ENCODE measurements at regions not wholly inside any gene's neighbourhood (a gene's known extent, or its start where the extent isn't known, plus 50 kb on each side); places are given as distances from the start of the nearest gene placed in this dataset.
"Not testable (repeated sequence)": the region's sequence is repeated elsewhere in the genome, so short reads cannot be mapped to it uniquely, and the experiment has no call there.

DNA sequence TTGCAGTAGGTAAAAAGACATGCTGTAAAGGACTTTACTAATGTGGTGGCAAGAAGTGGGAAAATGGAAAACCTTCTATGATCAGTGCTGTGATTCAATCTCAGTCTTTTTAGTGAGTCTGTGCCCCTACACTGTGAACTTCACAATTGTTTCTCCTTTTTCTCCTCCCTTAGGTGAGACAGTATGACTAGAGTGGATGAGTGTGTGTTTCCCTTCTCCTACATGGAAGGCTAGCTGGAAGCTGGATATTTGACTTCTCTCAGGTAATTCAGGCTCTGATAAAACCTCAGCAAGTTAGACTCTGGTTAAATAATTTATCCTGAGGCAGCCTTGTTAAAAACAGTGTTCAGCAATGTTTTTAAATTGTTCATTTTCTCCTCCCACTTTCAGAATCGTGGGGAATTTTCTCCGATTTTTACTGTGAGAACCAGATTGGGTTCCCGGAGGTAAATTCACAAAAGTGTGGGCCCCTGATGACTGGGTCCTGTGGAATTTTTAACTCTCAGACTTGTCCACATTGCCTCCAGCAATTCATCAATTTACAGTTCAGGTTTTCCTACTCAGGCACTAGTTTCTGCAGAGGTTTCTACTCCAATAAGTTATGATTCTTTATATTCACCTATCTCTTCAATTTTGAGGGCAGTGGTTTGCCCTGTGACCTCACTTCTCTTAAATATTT is 149.1 kb upstream of the PIK3R1 start:
- no peak for DNase-seq

GRCh38 chr5:68065321-68065720 is 150.2 kb upstream of the PIK3R1 start:
- DNase-seq: not testable (repeated sequence)

DNA sequence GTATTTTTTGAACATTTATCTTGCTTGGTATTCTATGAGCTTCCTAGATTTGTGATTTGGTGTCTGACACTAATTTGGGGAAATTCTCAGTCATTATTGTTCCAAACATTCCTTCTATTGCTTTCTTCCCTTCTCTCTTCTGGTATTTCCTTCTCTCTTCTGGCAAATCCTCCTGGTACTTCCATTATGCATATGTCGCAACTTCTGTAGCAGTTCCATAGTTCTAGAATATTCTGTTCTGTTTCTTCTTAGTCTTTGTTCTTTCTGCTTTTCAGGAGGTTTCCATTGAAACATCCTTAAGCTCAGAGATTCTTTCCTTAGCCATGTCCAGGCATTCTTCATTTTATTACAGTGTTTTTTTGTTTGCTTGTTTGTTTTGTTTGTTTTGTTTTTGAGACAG is 155.2 kb upstream of the PIK3R1 start:
- DNase-seq: no peak

GRCh38 chr5:68057191-68057590 is 158.4 kb upstream of the PIK3R1 start:
- no peak for DNase-seq

DNA sequence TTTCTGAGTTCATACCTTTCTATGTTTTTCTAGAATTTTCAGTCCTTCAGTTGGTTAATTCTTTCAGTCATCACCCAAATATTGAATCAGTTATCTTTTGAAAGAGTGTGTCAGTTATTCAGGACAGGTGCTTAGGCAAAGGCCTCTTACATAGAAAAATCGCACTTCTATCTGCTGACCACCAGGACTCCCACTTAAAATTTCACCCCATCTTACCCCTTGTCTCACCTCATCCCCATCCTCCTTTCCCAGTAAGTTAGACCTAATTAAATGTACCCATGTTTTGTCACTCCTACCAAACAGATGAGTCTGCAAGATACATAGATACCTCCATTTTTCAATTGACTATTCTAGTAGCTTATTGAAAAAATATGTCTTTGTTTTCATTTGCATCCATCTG is 159.9 kb upstream of the PIK3R1 start:
- DNase-seq: no peak

DNA sequence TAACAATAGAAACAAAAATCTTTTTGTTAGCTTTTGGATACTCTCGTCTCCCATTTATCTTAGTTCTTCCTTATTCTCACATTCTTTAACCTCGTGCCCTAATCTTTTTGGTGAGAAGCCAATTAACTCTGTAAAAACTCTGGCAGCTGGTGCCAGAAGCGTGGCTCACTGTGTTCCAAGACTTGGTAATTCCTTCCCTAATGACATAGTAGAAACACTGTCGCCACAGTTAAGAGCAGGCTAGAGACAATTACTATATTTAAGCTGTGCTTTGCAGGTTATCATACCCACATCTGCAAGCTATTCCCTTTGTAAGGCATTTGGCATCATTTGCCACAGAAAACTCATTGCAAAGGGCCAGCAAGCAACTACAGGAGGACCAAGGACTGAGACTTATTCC is 160.9 kb upstream of the PIK3R1 start:
- no peak for DNase-seq

GRCh38 chr5:68053202-68053601 is 162.4 kb upstream of the PIK3R1 start:
- no peak for DNase-seq

- DNase-seq: no peak
These were observed 166.4 kb upstream of the PIK3R1 start for GRCh38 chr5:68049053-68049713.

DNA sequence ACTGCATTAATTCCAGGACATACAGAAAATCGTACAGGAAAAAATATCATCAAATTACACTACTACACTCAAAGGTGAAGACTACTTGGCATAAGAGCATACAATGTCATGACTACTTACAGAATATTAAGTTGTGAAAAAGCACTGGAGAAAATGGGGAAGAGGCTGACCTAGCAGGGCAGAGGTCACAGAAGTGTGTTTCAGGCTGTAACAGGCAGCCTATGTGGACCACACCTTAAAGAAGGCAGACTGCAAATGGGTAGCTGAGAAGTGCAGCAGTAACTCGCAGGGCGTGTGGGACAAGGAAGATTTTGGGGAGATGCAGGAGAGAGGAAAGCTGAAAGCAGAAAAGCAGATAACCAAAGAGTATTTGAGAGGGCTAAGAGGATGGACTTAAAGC is 167.0 kb upstream of the PIK3R1 start:
- DNase-seq: no peak

GRCh38 chr5:68048054-68048453 is 167.5 kb upstream of the PIK3R1 start:
- DNase-seq: not testable (repeated sequence)

- DNase-seq: no peak
These were observed 168.5 kb upstream of the PIK3R1 start for GRCh38 chr5:68047035-68047434.

GRCh38 chr5:68046445-68046844 is 169.1 kb upstream of the PIK3R1 start:
- DNase-seq: no peak

- DNase-seq: no peak
These were observed 174.3 kb upstream of the PIK3R1 start for GRCh38 chr5:68041293-68041692.

DNA sequence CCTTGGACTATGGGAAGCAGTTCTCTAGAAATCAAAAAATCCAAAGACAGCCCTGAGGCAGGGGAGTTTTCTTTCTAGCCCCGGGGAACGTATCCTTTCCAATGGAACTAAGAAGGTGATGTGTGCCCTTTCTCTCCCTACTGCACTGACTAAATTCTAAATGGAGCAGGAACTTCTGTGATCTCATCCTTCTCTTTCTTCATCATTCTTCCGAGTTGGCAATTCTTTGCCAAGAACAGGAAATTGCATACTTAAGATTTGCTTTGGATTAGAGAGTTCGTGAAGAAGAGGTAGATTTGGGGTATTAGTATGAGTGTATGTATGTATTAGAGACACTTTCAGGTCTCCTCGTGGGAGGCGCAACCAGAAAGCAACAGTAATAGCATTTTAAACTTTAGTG is 178.0 kb upstream of the PIK3R1 start:
- DNase-seq: no peak

GRCh38 chr5:68033961-68034571 is 181.5 kb upstream of the PIK3R1 start:
- DNase-seq: no peak

DNA sequence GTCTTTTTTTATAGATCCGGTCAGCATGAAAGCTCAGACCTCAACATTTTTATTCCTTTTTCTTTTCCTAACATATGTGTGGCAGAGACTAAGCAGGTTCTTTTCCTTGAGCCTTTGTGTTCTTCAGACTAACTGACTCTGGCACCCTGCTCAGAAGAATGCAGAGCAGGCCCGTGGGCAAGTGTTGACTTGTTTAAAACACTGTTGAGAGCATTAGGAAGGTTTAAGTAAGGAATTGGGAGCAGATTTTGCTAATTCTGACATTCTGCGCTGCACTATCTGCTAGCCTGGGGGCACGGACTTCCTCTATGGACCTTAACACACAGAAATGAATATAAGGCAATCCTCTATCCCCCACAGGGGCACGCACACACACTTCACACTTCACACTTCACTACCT is 182.5 kb upstream of the PIK3R1 start:
- DNase-seq: no peak

GRCh38 chr5:68032216-68032762 is 183.3 kb upstream of the PIK3R1 start:
- DNase-seq: no peak

GRCh38 chr5:68028131-68028727 is 187.3 kb upstream of the PIK3R1 start:
- DNase-seq: no peak

DNA sequence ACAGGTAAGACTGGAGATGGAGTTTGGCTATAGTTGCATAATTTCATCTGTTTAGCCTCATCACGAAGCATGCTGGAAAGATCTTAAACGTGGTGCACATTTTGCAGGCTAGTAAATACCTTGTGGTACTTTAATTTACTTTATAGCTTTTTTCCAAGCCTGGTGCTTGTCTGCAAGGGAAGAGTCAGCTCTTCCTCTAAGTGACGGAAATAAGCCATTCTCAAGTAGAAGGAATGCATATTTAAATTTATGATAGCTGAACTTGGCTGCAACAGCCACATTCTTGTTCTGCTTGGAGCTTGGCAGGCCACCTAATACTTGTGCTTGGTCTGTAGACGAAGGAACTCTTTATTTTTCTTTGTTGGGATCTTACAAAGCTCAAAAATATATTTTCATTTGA is 188.0 kb upstream of the PIK3R1 start:
- no peak for DNase-seq

DNA sequence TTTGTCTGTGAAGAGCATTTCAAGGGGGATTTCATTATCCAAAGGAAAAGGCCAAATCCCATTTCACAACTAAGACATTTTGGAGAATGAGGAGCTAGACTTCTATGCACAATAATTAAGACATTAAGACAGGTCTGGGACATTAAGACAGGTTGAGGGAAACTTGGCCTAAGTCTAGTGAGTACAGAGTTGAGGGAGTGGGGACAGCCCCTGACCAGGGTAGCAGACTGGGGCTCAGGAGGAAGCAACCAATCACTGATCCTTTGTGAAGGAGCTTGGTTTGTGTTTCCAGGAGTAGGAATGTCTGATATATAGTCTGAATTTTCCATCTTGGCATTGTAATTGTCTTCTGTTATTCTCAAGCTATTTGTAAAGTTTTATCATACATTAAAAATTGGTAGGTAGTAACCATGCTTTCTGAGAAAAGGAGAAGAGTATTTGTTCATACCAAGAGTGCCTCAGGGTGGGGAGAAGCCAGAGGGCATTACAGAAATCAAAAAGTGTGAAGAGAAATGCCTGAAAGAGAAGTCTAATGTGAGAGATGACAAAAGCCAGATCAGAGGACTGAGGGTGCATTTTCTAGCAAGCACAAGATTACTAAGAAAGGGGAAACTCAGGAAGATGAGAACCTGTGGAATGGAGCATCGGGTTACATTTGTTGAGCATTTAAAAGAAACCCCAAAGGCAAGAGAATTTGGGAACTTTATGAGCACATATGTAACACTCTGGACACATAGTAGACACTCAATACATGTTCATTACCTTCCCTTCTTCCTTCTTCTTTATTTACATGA is 189.3 kb upstream of the PIK3R1 start:
- DNase-seq: no peak

GRCh38 chr5:68024426-68024825 is 191.1 kb upstream of the PIK3R1 start:
- DNase-seq: no peak

GRCh38 chr5:68021916-68022315 is 193.6 kb upstream of the PIK3R1 start:
- DNase-seq: no peak

DNA sequence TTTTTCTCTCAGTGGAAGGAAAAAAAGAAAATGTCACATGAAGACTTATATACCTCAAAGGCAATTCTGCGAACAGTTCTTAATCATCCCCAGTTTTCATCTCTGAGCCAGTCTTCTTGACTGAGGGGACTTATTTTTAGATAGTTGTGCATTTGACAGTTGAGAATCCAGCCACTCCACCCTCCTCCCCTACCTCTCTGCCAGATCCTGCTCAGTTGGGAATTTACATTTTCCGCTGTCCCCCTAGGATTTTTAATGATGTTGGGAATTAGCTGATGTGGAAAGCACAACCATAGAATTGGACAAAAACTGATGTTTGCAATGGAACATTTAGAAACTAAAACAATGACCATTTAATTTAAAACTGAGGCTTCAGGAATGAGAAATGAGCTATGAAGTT is 194.3 kb upstream of the PIK3R1 start:
- no peak for DNase-seq

Data from CD4-positive, alpha-beta T cell treated with Interleukin-12 subunit alpha and Interleukin-12 subunit beta, for 1 hour (primary cell).